PC-9 (cell line): ENCODE measurements at regions not wholly inside any gene's neighbourhood (a gene's known extent, or its start where the extent isn't known, plus 50 kb on each side); places are given as distances from the start of the nearest gene placed in this dataset.

Source experiments
- CTCF ChIP-seq: fragments of 200-600 bp; sonication (generic); conservative IDR thresholded peaks from 2 replicates; pipeline ENCODE4 v1.6.1; 2017; ENCODE audit warnings: mixed run types, antibody characterized with exemption, mild to moderate bottlenecking, moderate library complexity
- EZH2 ChIP-seq: fragments of 200-600 bp; sonication (generic); IDR thresholded peaks from 2 replicates; pipeline ENCODE4 v1.8.0; 2017; ENCODE audit warnings: antibody characterized with exemption, low read depth

GRCh38 chr15:95770196-95770595 is 560.3 kb upstream of the NR2F2 start:
- TF ChIP-seq CTCF (no peak), EZH2 (no peak)
